Activated naive CD8-positive, alpha-beta T cell treated with anti-CD3 and anti-CD28 coated beads for 36 hours (primary cell): ENCODE measurements at regions not wholly inside any gene's neighbourhood (a gene's known extent, or its start where the extent isn't known, plus 50 kb on each side); places are given as distances from the start of the nearest gene placed in this dataset.

ENCODE experiments used
- DNase-seq: peaks from one replicate; pipeline ENCODE4 v3.0.0; 2021
- H3K27ac Mint-ChIP-seq: one replicate; pipeline ENCODE4 v1.8.0; 2022; ENCODE audit warnings: mild to moderate bottlenecking, moderate library complexity, mixed read lengths
- H3K27me3 Mint-ChIP-seq: one replicate; pipeline ENCODE4 v1.8.0; 2022; ENCODE audit warnings: mild to moderate bottlenecking, mixed read lengths
- H3K36me3 Mint-ChIP-seq: one replicate; pipeline ENCODE4 v1.8.0; 2021; ENCODE audit warnings: mild to moderate bottlenecking, mixed read lengths
- H3K4me1 Mint-ChIP-seq: one replicate; pipeline ENCODE4 v1.8.0; 2021; ENCODE audit warnings: mixed read lengths
- H3K4me3 Mint-ChIP-seq: one replicate; pipeline ENCODE4 v1.8.0; 2022; ENCODE audit warnings: mild to moderate bottlenecking, moderate library complexity, mixed read lengths
- H3K9me3 Mint-ChIP-seq: one replicate; pipeline ENCODE4 v1.8.0; 2022; ENCODE audit warnings: mixed read lengths

DNA sequence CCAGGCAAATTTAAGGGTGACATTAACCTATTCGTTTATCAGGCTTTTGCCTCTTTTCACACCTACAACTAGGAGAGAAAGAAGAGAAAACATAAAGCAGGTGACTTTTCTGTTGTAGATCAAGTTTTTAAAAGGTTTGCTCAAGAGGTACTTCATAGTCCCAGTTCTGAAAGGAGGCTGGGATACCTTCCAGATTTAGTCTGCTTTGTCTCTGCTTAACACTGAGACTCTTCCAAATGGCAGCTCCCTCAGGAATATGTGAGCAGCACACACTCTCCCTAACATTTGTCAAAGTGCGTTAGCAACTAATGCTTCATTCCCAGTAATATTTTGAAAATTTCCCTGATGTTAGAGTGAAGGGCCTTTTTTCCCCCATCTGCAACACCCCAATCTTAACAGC, 133.7 kb upstream of the RASSF8 start:
- H3K9me3 Mint-ChIP-seq = no peaks in the 10 kb centered on the region
- H3K4me1 Mint-ChIP-seq = no peaks in the 10 kb centered on the region
- H3K36me3 Mint-ChIP-seq = no peaks in the 10 kb centered on the region
- DNase-seq = no peak
- H3K27me3 Mint-ChIP-seq = peaks cover 6% of the 10 kb centered on the region
- H3K4me3 Mint-ChIP-seq = no peak overlapping the region
- H3K27ac Mint-ChIP-seq = no peak overlapping the region

DNA sequence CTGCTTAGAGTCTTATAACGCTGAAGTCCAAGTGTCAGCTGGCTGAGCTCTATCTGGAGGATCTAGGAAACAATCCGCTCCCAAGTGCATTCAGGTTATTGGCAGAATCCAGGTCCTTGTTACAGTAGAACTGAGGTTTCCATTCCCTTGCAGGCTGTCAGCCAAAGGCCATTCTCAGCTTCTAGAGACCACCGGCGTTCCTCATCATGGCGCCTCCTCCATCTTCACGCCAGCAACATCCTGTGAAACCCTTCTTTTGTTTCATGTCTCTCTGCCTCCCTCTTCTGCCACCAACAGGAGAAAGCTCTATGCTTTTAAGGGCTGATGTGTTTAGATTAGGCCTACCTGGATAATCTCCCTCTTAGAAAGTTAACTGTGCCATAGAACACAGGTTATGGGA, 133.0 kb upstream of the RASSF8 start:
- peaks cover 6% of the 10 kb centered on the region for H3K27me3 Mint-ChIP-seq
- no peak overlapping the region for H3K4me3 Mint-ChIP-seq
- H3K9me3 Mint-ChIP-seq = no peaks in the 10 kb centered on the region
- no peak for DNase-seq
- no peak overlapping the region for H3K27ac Mint-ChIP-seq
- no peaks in the 10 kb centered on the region for H3K36me3 Mint-ChIP-seq
- no peaks in the 10 kb centered on the region for H3K4me1 Mint-ChIP-seq

DNA sequence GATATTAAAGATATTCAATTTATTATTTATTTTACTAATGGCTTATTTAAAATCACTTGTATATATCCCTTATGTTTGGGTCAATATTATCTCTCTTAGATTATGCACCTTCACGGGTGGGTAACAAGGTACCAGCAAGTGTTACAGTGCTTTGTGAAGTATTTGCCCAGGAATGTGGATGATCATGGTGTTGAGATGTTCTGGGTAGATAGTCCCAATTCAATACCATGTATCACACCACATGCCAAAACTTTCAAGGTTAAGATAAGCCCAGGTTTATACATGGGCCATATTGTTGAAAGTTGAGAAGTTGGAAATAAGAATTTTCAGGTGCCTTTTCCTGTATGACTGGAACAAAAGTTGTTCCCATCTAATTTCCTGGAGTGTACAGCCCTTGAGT, 131.3 kb upstream of the RASSF8 start:
- H3K27me3 Mint-ChIP-seq = peaks cover 7% of the 10 kb centered on the region
- no peaks in the 10 kb centered on the region for H3K4me1 Mint-ChIP-seq
- no peak overlapping the region for H3K4me3 Mint-ChIP-seq
- no peaks in the 10 kb centered on the region for H3K36me3 Mint-ChIP-seq
- H3K27ac Mint-ChIP-seq = no peak overlapping the region
- DNase-seq = no peak
- H3K9me3 Mint-ChIP-seq = no peaks in the 10 kb centered on the region

DNA sequence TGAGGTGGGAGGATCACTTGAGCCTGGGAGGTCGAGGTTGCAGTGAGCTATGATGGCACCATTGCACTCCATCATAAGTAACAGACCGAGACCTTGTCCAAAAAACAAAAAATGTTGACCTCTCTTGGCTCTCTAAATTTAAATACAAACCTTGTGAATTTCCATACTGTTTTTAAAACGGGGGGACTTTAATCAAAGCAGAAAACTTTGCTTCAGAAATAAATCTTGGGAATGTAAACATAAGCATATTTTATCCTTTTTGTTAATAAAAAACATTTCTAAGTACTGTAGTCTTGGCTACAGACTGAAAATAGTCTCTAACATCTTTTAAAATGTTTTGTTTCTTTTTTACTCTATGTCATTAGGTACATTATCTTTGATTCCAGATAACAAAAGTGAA, 130.7 kb upstream of the RASSF8 start:
- H3K27ac Mint-ChIP-seq = no peak overlapping the region
- H3K36me3 Mint-ChIP-seq = no peaks in the 10 kb centered on the region
- H3K4me3 Mint-ChIP-seq = no peak overlapping the region
- no peaks in the 10 kb centered on the region for H3K4me1 Mint-ChIP-seq
- DNase-seq = no peak
- H3K9me3 Mint-ChIP-seq = no peaks in the 10 kb centered on the region
- H3K27me3 Mint-ChIP-seq = peaks cover 13% of the 10 kb centered on the region

DNA sequence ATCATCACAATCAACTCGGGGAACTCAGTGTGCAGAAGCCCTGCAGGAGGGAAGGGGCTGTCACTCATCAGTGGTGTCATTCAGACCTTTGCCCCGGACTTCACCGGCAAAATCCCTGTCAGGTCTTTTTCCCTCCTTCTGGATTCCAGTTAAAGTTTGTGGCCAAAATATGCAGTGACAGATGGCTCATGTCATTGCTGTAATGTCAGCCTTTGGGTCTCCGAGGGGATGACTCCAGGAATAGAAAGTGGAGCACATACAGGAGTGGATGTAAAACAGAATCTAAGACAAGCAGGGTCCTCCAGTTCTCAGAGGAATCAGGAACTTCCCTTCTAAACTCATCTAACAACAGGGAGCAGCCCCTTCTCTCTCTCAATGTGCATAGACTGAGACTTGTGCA, 130.3 kb upstream of the RASSF8 start:
- no peak overlapping the region for H3K27ac Mint-ChIP-seq
- no peaks in the 10 kb centered on the region for H3K36me3 Mint-ChIP-seq
- H3K9me3 Mint-ChIP-seq = no peaks in the 10 kb centered on the region
- H3K4me1 Mint-ChIP-seq = no peaks in the 10 kb centered on the region
- DNase-seq = no peak
- no peak overlapping the region for H3K4me3 Mint-ChIP-seq
- peaks cover 13% of the 10 kb centered on the region for H3K27me3 Mint-ChIP-seq

DNA sequence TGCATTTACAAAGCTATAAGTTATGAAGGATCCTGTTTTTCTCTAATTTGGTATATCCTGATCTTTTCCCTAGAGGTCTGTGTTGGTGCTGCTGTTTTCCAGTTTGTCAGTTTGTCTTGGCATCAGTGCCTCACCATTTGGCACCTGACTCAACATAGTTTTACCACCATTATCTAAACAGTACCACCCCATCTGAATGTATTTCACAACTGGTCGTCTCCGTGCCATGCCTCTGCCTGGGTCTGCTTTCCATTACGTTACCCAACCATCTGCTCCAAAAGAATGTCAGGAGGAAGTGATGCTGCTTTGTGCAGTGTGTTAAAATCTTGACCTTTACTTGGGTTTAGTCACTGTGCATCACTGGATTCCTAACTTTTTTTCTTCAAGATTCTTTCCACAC, 129.3 kb upstream of the RASSF8 start:
- H3K4me3 Mint-ChIP-seq = no peak overlapping the region
- H3K9me3 Mint-ChIP-seq = no peaks in the 10 kb centered on the region
- peaks cover 13% of the 10 kb centered on the region for H3K27me3 Mint-ChIP-seq
- H3K36me3 Mint-ChIP-seq = no peaks in the 10 kb centered on the region
- no peak overlapping the region for H3K27ac Mint-ChIP-seq
- no peak for DNase-seq
- no peaks in the 10 kb centered on the region for H3K4me1 Mint-ChIP-seq

DNA sequence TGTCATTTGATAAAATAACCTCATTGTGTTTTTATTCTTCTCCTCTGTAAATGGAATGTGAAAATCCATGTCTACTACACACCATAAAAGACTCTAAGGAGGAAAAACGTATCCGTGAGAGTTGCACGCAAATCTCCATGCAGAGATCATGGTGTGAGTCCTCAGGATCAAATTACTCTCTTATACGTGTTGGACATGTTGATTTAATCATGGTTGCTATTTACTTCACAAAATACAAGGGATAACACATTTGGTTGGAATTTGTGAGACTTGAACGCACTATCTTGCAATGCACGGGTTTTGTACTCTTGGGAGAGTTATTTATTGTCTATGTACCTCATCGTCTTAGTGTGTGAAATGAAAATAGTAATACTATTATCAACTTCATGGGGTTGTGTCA, 128.0 kb upstream of the RASSF8 start:
- DNase-seq = no peak
- Mint-ChIP-seq H3K27ac (no peak overlapping the region), H3K4me3 (no peak overlapping the region), H3K9me3 (no peaks in the 10 kb centered on the region), H3K4me1 (no peaks in the 10 kb centered on the region), H3K36me3 (no peaks in the 10 kb centered on the region), H3K27me3 (peaks cover 13% of the 10 kb centered on the region)

DNA sequence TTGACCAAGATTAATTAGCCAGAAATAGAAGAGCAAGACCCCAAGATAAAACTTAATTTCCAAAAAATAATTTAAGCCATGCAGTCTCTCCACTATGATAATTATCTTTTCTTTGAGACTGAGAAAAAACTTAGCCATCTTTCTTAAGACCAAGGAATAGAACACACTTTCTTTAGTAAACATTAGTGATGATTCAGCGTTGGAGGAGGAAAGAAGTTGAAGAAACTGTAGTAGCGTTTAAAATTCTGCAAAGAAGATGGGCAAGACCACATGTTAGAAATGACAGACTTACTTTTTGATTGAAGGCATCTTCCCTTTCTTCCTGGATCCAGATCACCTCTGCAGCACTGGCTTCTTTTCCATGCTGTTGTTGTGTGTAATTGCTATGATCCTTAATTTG, 124.8 kb upstream of the RASSF8 start:
- H3K9me3 Mint-ChIP-seq = no peaks in the 10 kb centered on the region
- no peak overlapping the region for H3K27ac Mint-ChIP-seq
- H3K27me3 Mint-ChIP-seq = peaks cover 15% of the 10 kb centered on the region
- DNase-seq = no peak
- H3K4me1 Mint-ChIP-seq = no peaks in the 10 kb centered on the region
- no peaks in the 10 kb centered on the region for H3K36me3 Mint-ChIP-seq
- no peak overlapping the region for H3K4me3 Mint-ChIP-seq

DNA sequence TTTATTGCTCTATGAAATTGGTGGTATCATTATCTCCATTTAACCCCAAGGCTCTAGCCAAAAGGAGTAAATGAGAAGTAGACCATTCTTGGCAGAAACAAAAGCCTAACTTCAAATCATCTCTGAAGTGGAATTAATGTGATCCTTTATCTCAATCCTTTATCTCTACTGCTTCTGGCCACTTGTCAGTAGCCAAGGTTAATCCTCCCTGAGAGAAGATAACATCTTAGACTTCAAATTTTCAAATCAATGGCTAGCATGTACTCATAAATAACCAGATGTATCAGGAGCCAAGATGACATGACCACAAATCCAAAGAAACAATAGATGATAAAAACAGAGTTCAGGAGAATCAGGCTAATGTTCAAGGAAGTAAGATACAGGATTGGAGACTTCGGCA, 123.1 kb upstream of the RASSF8 start:
- no peak for DNase-seq
- H3K9me3 Mint-ChIP-seq = no peaks in the 10 kb centered on the region
- peaks cover 10% of the 10 kb centered on the region for H3K27me3 Mint-ChIP-seq
- no peak overlapping the region for H3K27ac Mint-ChIP-seq
- H3K36me3 Mint-ChIP-seq = no peaks in the 10 kb centered on the region
- no peaks in the 10 kb centered on the region for H3K4me1 Mint-ChIP-seq
- no peak overlapping the region for H3K4me3 Mint-ChIP-seq

DNA sequence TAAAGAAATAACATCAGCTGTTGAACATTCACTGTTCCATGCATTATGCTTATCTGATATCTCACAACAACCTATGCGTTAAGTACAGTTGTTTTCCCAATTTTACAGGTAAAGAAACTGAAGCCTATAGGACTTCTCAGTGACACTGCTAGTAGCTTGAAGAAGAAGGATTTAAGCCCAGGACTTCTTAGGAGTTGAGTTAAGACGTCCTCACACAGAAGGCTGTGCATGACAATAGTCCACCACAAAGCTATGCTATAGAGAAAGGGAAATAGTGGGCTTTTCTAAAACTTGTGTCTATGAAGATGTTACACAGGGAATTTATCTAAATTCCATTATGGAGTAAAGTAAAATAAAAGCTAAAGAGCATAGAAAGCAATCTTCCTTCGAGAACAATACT, 120.5 kb upstream of the RASSF8 start:
- H3K9me3 Mint-ChIP-seq = no peaks in the 10 kb centered on the region
- H3K36me3 Mint-ChIP-seq = no peaks in the 10 kb centered on the region
- peaks cover 3% of the 10 kb centered on the region for H3K27me3 Mint-ChIP-seq
- DNase-seq = no peak
- no peaks in the 10 kb centered on the region for H3K4me1 Mint-ChIP-seq
- no peak overlapping the region for H3K27ac Mint-ChIP-seq
- H3K4me3 Mint-ChIP-seq = no peak overlapping the region

DNA sequence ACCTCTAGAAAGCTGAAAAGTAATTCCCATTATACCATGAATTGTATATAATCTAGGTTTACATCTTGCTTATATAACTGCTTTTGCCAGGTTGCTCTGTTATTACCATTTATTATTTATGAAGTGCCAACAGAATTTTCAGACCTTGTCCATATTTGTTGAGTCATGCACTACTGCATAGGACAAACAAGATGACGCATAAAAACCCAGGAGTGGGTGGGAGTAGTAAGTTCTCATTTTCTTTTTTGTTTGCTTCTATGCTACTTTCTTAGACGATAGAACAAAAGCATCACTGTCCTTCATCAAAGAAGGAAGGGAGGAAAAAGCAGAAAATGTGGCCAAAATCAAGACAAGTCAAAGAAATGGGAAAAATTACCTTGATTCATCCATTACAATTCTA, 119.0 kb upstream of the RASSF8 start:
- H3K27me3 Mint-ChIP-seq = peaks cover 3% of the 10 kb centered on the region
- H3K9me3 Mint-ChIP-seq = no peaks in the 10 kb centered on the region
- no peak overlapping the region for H3K27ac Mint-ChIP-seq
- DNase-seq = no peak
- no peaks in the 10 kb centered on the region for H3K4me1 Mint-ChIP-seq
- H3K36me3 Mint-ChIP-seq = no peaks in the 10 kb centered on the region
- no peak overlapping the region for H3K4me3 Mint-ChIP-seq

DNA sequence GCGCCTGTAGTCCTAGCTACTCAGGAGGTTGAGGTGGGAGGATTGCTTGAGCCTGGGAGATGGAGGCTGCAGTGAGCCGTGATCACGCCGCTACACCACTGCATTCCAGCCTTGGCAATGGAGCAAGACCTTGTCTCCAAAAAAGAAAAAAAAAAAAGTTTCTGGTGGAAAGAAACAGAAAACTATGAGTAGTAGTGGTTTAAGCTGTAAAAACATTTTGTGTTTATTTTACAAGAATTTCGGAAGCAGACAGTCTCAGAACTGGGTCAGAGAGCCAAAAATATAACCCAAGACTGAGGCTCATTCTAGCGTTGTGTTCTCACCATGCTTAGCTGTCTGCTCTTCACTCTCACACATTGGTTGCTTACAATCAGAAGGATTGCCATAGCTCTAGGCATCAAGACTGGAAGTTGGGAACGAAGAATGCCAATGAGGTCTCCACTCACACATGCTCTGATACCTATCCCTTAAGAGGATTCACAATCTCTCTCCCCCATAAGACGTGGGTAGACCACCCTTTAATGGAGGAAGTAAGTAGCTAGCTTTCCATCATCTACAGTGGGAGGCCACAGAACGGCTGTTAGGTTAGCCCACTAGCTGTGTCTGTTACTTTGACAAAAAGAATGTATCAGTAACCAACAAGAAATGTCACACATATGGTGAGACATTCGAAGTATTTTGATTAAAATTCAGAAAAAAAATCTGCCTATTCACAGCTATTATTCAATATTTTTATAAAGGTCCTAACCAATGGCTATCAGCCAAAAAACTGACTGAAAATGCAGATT, 117.6 kb upstream of the RASSF8 start:
- Mint-ChIP-seq H3K4me3 (no peak overlapping the region), H3K27ac (no peak overlapping the region), H3K4me1 (no peaks in the 10 kb centered on the region), H3K36me3 (no peaks in the 10 kb centered on the region), H3K27me3 (peaks cover 3% of the 10 kb centered on the region), H3K9me3 (no peaks in the 10 kb centered on the region)
- no peak for DNase-seq

DNA sequence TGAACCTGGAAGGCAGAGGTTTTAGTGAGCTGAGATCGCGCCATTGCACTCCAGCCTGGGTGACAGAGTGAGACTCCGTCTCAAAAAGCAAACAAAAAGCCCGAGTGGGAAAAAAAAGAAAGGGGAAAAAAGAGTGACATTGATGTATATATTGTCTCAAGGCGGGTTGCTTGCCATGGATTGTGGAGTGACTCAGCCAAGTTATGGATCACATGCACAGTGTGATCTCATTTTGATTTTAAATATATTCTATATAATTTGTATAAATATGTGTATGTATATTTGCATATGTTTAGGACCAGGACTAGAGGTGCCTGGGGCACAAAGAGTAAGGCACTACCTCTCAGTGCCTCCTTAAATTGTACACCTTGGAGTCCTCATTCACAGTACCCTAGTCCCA, 116.2 kb upstream of the RASSF8 start:
- H3K4me3 Mint-ChIP-seq = no peak overlapping the region
- H3K27ac Mint-ChIP-seq = no peak overlapping the region
- no peaks in the 10 kb centered on the region for H3K36me3 Mint-ChIP-seq
- no peak for DNase-seq
- H3K4me1 Mint-ChIP-seq = no peaks in the 10 kb centered on the region
- peaks cover 8% of the 10 kb centered on the region for H3K27me3 Mint-ChIP-seq
- no peaks in the 10 kb centered on the region for H3K9me3 Mint-ChIP-seq

DNA sequence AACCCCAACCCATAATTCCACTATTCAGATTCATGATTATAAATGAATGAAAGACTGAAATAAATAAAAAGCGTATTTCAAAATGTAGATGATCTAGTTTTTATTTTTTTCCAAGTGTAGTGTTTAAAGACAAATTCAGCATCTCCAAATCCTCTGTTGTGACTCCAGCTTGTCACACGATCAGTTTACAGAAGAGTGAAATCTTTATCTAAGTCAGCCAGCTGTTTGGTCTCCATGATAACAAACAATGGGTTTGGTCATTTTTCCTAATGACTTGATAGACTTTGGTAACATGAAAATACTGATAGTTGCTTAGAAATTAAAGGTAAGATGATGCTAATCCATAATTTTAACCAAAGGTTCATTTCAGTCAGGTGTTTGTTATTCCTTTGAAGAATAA, 114.5 kb upstream of the RASSF8 start:
- Mint-ChIP-seq H3K9me3 (no peaks in the 10 kb centered on the region), H3K27me3 (peaks cover 5% of the 10 kb centered on the region), H3K4me3 (no peak overlapping the region), H3K27ac (no peak overlapping the region), H3K36me3 (no peaks in the 10 kb centered on the region), H3K4me1 (no peaks in the 10 kb centered on the region)
- DNase-seq = no peak

DNA sequence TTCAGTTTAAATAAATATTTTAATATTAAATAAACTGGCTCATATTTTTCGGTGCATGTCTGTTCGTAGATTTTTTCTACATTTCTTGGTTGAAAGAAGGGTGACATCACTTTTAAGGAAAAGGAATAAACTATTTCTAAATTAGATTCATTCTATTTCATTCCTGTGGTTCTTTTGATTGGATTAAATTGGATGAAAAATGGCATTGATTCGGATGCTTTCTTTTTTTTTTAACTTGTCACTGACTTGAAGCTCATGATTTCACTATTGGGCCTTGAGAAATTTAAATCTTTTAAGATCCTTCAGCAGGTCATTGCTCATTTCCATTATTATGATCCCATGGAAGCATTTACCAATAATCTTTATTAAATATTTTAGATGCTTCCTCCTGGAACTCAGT, 113.1 kb upstream of the RASSF8 start:
- Mint-ChIP-seq H3K36me3 (no peaks in the 10 kb centered on the region), H3K4me3 (no peak overlapping the region), H3K27ac (no peak overlapping the region), H3K4me1 (no peaks in the 10 kb centered on the region), H3K9me3 (no peaks in the 10 kb centered on the region), H3K27me3 (peaks cover 5% of the 10 kb centered on the region)
- DNase-seq = no peak

DNA sequence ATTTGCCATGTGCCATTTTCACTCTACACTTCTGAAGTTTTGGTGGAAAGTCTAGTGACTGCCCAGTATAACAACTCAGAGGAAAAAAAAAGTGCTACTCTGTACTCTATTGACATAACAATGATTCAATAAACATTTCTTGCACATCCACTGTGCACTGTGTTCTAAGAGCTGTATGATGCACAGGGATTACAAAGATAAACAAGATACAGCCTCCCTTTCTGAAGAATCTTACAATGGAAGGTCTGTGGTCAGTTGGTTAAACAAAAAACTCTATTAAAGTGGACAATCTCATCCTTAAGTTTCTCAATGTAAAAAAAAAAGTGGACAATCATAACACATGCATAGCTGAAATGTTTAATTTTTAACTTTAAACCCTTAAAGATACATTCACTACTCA, 105.7 kb upstream of the RASSF8 start:
- Mint-ChIP-seq H3K4me1 (no peaks in the 10 kb centered on the region), H3K27me3 (no peaks in the 10 kb centered on the region), H3K27ac (no peak overlapping the region), H3K36me3 (no peaks in the 10 kb centered on the region), H3K4me3 (no peak overlapping the region), H3K9me3 (no peaks in the 10 kb centered on the region)
- DNase-seq = no peak
